Nephron progenitor cell (in vitro differentiated cells): ENCODE measurements at regions not wholly inside any gene's neighbourhood (a gene's known extent, or its start where the extent isn't known, plus 50 kb on each side); places are given as distances from the start of the nearest gene placed in this dataset.

ENCODE experiments used
- DNase-seq: peaks from one replicate; pipeline ENCODE4 v3.0.0; 2021
- H3K27ac Mint-ChIP-seq: 2 replicates; pipeline ENCODE4 v1.8.0; 2021; ENCODE audit warnings: mild to moderate bottlenecking, moderate library complexity, mixed read lengths
- H3K27me3 Mint-ChIP-seq: 2 replicates; pipeline ENCODE4 v1.8.0; 2021; ENCODE audit warnings: mild to moderate bottlenecking, low read depth, mixed read lengths; ENCODE audit not compliant: poor library complexity
- H3K36me3 Mint-ChIP-seq: 2 replicates; pipeline ENCODE4 v1.8.0; 2021; ENCODE audit warnings: low read depth, mixed read lengths
- H3K4me1 Mint-ChIP-seq: 2 replicates; pipeline ENCODE4 v1.8.0; 2021; ENCODE audit warnings: mixed read lengths
- H3K4me3 Mint-ChIP-seq: 2 replicates; pipeline ENCODE4 v1.8.0; 2021; ENCODE audit warnings: mild to moderate bottlenecking, moderate library complexity, mixed read lengths
- H3K9me3 Mint-ChIP-seq: 2 replicates; pipeline ENCODE4 v1.8.0; 2021; ENCODE audit warnings: mild to moderate bottlenecking, moderate library complexity, mixed read lengths
- CTCF ChIP-seq: fragments of 200-600 bp; sonication (generic); IDR thresholded peaks from 2 replicates; pipeline ENCODE4 v1.5.0; 2021; ENCODE audit warnings: antibody characterized with exemption

- H3K9me3 Mint-ChIP-seq: peaks cover 11% of the 10 kb centered on the region
- H3K27ac Mint-ChIP-seq: no peak overlapping the region
- no peak for DNase-seq
Observed at GRCh38 chr5:155068616-155069100, 55.1 kb downstream of the KIF4B start.

DNA sequence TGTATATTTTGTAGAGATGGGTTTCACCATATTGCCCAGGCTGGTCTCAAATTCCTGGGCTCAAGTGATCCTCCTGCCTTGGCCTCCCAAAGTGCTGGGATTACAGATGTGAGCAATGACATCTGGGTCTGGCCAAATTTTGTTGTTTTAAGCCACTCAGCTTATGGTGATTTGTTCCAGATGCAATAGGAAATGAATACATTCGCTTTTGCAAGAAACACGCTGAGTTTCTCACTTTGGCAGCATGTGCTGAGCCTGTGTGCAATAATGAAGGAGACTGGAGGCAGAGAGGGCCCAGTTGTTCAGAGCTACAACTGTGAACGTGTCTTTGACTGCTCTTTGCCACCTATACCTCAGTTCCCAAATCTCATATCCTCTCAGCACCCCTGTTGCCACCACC is 56.4 kb downstream of the KIF4B start:
- no peak overlapping the region for H3K27ac Mint-ChIP-seq

More at GRCh38 chr5:155068616-155069100, 55.1 kb downstream of the KIF4B start:
- TF ChIP-seq CTCF: no peak
- Mint-ChIP-seq H3K27me3 (peaks cover 36% of the 10 kb centered on the region), H3K4me1 (no peaks in the 10 kb centered on the region), H3K4me3 (no peak overlapping the region), H3K36me3 (no peaks in the 10 kb centered on the region)

GRCh38 chr5:155070781-155071180 is 57.2 kb downstream of the KIF4B start:
- TF ChIP-seq CTCF: no peak
- no peak for DNase-seq
- H3K36me3 Mint-ChIP-seq: no peaks in the 10 kb centered on the region
- no peak overlapping the region for H3K4me3 Mint-ChIP-seq
- H3K27me3 Mint-ChIP-seq: peaks cover 23% of the 10 kb centered on the region
- no peak overlapping the region for H3K27ac Mint-ChIP-seq
- no peaks in the 10 kb centered on the region for H3K4me1 Mint-ChIP-seq
- peaks cover 20% of the 10 kb centered on the region for H3K9me3 Mint-ChIP-seq

More for the DNA sequence above, 56.4 kb downstream of the KIF4B start:
- Mint-ChIP-seq H3K4me1 (no peaks in the 10 kb centered on the region), H3K9me3 (peaks cover 19% of the 10 kb centered on the region), H3K27me3 (peaks cover 25% of the 10 kb centered on the region), H3K36me3 (no peaks in the 10 kb centered on the region), H3K4me3 (no peak overlapping the region)
- no peak for DNase-seq
- TF ChIP-seq CTCF: no peak

DNA sequence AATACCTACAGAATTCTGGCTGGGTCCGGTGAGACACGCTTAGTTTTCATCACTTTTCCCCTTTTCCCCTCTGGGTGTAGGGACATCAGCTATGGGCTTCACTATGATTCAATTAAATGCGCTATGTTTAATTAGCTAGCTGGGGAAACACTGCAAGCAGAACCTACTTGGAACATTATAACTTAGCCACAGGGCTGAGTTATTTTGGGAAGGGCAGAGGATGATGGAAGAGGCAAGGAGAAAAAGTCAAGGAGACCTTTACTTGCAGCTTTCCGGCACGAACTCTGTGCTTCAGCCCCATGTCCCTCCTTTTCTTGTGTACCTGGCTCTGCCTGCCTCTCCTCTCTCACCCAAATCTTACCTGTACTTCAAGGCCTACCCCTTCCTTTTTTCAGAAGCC is 62.8 kb downstream of the KIF4B start:
- peaks cover 11% of the 10 kb centered on the region for H3K4me1 Mint-ChIP-seq
- H3K4me3 Mint-ChIP-seq: no peak overlapping the region
- peaks cover 40% of the 10 kb centered on the region for H3K27me3 Mint-ChIP-seq
- H3K36me3 Mint-ChIP-seq: no peaks in the 10 kb centered on the region
- H3K27ac Mint-ChIP-seq: no peak overlapping the region
- TF ChIP-seq CTCF: no peak
- no peak for DNase-seq
- H3K9me3 Mint-ChIP-seq: peaks cover 20% of the 10 kb centered on the region

- Mint-ChIP-seq H3K36me3 (no peaks in the 10 kb centered on the region), H3K27ac (no peak overlapping the region), H3K9me3 (peaks cover 4% of the 10 kb centered on the region), H3K4me1 (peaks cover 11% of the 10 kb centered on the region), H3K4me3 (no peak overlapping the region), H3K27me3 (peaks cover 48% of the 10 kb centered on the region)
- no peak for DNase-seq
- TF ChIP-seq CTCF: no peak
Observed at GRCh38 chr5:155079698-155080097, 66.1 kb downstream of the KIF4B start.

- Mint-ChIP-seq H3K4me3 (no peak overlapping the region), H3K36me3 (no peaks in the 10 kb centered on the region)
Observed at GRCh38 chr5:155080721-155081120, 67.2 kb downstream of the KIF4B start.

More at GRCh38 chr5:155080721-155081120, 67.2 kb downstream of the KIF4B start:
- Mint-ChIP-seq H3K27me3 (peaks cover 55% of the 10 kb centered on the region), H3K9me3 (no peaks in the 10 kb centered on the region), H3K4me1 (peaks cover 11% of the 10 kb centered on the region), H3K27ac (no peak overlapping the region)
- DNase-seq: no peak
- TF ChIP-seq CTCF: no peak
